ENCODE measurements at regions not wholly inside any gene's neighbourhood (a gene's known extent, or its start where the extent isn't known, plus 50 kb on each side); places are given as distances from the start of the nearest gene placed in this dataset.

DNA sequence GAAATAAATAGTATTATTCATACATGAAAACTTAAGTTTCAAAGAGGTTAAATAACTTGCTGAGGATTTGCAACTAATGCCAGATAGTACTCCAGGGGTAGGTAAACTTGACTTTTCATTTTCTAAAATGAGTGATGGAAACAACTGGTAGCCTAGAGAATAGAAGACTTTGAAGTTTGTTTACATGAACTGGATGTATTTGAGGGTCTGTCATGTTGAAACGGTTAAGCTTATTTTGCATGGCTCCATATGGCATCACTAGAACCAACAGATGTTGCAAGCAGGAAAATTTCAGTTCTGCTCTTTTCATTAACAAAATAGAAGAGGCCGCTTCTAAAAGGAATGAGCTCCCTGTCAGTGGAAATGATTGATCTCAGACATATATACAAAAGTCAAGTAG, 105.1 kb upstream of the SGCD start:
- TF ChIP-seq, protein P1, sequence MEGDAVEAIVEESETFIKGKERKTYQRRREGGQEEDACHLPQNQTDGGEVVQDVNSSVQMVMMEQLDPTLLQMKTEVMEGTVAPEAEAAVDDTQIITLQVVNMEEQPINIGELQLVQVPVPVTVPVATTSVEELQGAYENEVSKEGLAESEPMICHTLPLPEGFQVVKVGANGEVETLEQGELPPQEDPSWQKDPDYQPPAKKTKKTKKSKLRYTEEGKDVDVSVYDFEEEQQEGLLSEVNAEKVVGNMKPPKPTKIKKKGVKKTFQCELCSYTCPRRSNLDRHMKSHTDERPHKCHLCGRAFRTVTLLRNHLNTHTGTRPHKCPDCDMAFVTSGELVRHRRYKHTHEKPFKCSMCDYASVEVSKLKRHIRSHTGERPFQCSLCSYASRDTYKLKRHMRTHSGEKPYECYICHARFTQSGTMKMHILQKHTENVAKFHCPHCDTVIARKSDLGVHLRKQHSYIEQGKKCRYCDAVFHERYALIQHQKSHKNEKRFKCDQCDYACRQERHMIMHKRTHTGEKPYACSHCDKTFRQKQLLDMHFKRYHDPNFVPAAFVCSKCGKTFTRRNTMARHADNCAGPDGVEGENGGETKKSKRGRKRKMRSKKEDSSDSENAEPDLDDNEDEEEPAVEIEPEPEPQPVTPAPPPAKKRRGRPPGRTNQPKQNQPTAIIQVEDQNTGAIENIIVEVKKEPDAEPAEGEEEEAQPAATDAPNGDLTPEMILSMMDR (conservative IDR thresholded peaks at IDR 0.05; ENCODE audit: low read depth, low read length) = no peak
- TF ChIP-seq RCOR1 (IDR thresholded peaks at IDR 0.05; ENCODE audit: insufficient replicate concordance, low read length) (no peak), RAD21 (IDR thresholded peaks at IDR 0.05; ENCODE audit: low read length) (no peak), POLR2A (IDR thresholded peaks at IDR 0.05; ENCODE audit: low read depth, low read length) (no peak), SMC3 (IDR thresholded peaks at IDR 0.05; ENCODE audit: low read depth, low read length) (no peak), CEBPB (IDR thresholded peaks at IDR 0.05; ENCODE audit: low read depth, low read length) (no peak), FOS (IDR thresholded peaks at IDR 0.05; ENCODE audit: low read depth, low read length) (no peak), MAZ (IDR thresholded peaks at IDR 0.05; ENCODE audit: borderline replicate concordance, low read depth, low read length) (no peak)
- TF ChIP-seq, protein P2, sequence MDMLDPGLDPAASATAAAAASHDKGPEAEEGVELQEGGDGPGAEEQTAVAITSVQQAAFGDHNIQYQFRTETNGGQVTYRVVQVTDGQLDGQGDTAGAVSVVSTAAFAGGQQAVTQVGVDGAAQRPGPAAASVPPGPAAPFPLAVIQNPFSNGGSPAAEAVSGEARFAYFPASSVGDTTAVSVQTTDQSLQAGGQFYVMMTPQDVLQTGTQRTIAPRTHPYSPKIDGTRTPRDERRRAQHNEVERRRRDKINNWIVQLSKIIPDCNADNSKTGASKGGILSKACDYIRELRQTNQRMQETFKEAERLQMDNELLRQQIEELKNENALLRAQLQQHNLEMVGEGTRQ (IDR thresholded peaks at IDR 0.05; ENCODE audit: low read depth, low read length) = no peak
